CD4-positive, alpha-beta T cell treated with Interferon alpha-2 for 1 hour (primary cell): ENCODE measurements at regions not wholly inside any gene's neighbourhood (a gene's known extent, or its start where the extent isn't known, plus 50 kb on each side); places are given as distances from the start of the nearest gene placed in this dataset.

Experiments used
- DNase-seq, 2 donors: peaks; one replicate each; pipeline ENCODE4 v3.0.0-alpha.2; 2020 to 2022

DNA sequence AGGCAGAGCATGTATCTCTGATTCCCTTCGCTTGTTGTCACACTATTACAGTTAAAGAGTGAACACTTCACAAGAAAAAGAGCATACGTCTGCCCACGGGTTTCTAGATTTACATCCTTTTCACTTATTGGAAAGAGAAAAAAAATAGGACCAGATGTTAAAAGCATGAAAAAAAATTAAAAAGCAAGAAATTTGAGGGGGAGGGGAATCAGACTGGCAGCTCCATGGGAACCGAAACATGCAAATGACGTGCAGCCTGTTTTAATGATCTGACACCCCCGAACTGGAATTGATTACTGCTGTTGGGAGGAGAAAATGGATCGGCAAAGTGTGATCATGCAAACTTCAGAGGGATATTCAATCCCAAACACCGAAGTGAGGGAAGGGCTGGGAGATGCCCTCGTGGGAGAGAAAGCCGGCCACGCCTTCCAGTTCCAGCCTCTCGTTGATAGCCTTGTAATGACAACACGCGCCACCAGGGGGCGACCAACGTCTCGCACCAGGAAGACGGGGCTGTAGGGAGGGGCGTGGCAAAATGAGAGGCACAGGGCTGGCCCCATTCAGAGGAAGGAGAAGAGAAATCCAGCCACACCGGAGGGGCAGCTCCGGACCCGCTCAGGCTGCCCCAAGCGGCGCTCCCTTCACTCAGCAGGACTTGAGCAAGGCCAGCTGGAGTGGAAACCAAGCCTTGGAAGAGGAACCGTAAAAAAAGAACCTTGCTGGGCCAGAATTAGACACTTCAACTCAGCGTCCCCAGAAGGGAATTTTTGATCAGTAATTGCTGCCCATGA is 53.8 kb upstream of the SYT13 start:
- peak; percentile 89 to 91 for DNase-seq

- no peak for DNase-seq
These were observed 51.6 kb upstream of the SYT13 start for GRCh38 chr11:45337583-45338360.

DNA sequence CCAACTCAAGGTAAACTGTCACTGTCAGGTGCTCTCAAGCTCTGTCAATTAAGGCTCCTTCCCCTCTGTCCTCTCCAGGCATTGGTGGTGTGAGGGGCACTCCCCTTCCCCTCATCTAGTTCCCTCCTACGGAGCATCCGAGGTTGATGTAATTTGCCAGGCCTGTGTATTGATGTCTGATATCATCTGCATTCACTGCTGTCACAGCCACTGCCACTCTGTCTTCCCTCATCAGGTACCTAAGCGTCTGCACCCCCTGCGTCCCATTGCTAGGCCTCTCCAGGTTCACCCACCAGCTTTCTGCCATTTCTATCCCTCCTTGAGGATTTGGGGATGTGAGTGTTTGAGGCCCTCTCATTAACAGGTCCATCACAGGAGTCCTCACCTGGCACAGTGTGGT is 50.0 kb upstream of the SYT13 start:
- no peak for DNase-seq
